Neural cell (in vitro differentiated cells): ENCODE measurements at regions not wholly inside any gene's neighbourhood (a gene's known extent, or its start where the extent isn't known, plus 50 kb on each side); places are given as distances from the start of the nearest gene placed in this dataset.

ENCODE experiments used
- POLR2AphosphoS5 ChIP-seq: IDR thresholded peaks from 2 replicates; pipeline ENCODE4 v1.6.1; 2012
- REST ChIP-seq: IDR thresholded peaks from 2 replicates; pipeline ENCODE4 v1.6.1; 2012; ENCODE audit warnings: borderline replicate concordance

DNA sequence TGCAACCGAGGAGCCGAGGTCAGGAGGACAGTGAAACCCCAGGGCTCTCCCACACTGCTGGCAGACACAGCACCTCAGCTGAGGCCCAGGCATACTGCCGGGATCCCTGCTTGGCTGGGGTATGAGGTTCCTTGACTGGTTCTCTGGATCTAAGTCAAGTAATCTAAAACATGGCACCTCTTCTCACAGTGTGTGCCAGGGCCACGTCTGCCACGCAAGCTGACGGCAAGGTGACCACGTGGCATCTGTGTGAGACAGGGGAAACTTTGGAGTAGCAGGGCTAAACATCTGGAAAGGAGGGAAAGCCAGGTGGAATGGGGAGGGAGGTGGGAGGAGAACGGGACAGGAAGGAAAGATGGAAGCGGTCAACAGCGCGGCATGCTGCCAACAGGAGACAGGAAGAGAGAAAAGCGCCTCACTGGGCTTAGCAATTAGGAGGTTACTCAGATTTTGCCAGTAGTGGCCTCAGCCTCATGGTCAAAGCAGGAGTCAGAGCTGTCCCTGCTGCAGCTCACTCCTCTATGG lies 103.7 kb downstream of the CXCL12 start:
- TF ChIP-seq POLR2AphosphoS5 (no peak), REST (no peak)
